ENCODE measurements at regions not wholly inside any gene's neighbourhood (a gene's known extent, or its start where the extent isn't known, plus 50 kb on each side); places are given as distances from the start of the nearest gene placed in this dataset.
A peak's percentile ranks its signal among the peaks of the same experiment; 100 is the strongest.

GRCh38 chr12:38144049-38144448 lies 172.5 kb upstream of the ALG10B start:
- H3K4me3 ChIP-seq (ENCODE audit: low read depth, low read length), result no peak overlapping the region
- no peak overlapping the region for H3K23ac ChIP-seq (ENCODE audit: low read length)
- WGBS (ENCODE audit: extremely low coverage, insufficient coverage, insufficient read length), result no CpG with 5 or more reads among the region's 4 CpGs
- no peak overlapping the region for H2AFZ ChIP-seq (ENCODE audit: insufficient read depth, low read length, poor library complexity)
- no peak overlapping the region for H4K12ac ChIP-seq (ENCODE audit: low read depth, low read length)
- no peak overlapping the region for H3K27ac ChIP-seq (ENCODE audit: low read depth, low read length)
- H3K4me1 ChIP-seq (ENCODE audit: control insufficient read depth in 1 of 2, insufficient read depth in 2 of 2, low read length in 2 of 2), result no peaks in the 10 kb centered on the region
- DNase-seq, result no peak
- H2BK5ac ChIP-seq (ENCODE audit: low read depth, low read length, poor library complexity), result no peak overlapping the region
- H2AK5ac ChIP-seq (ENCODE audit: low read length), result no peak overlapping the region
- H3K14ac ChIP-seq (ENCODE audit: low read length), result no peak overlapping the region
- no peak overlapping the region for H4K8ac ChIP-seq (ENCODE audit: low read depth, low read length)
- no peak overlapping the region for H2BK120ac ChIP-seq (ENCODE audit: insufficient read depth, low read length, poor library complexity)
- H3K27me3 ChIP-seq (ENCODE audit: insufficient read depth, low read length), result no peaks in the 10 kb centered on the region
- H3K4ac ChIP-seq (ENCODE audit: low read depth, low read length), result no peak overlapping the region
- H3K36me3 ChIP-seq (ENCODE audit: control insufficient read depth in 1 of 2, insufficient read depth in 2 of 2, low read length in 2 of 2), result no peaks in the 10 kb centered on the region
- peaks cover 53% of the 10 kb centered on the region for H3K9me3 ChIP-seq (ENCODE audit: insufficient read depth, low read depth, low read length)
- H3K4me2 ChIP-seq (ENCODE audit: low read length), result no peak overlapping the region
- H3K18ac ChIP-seq (ENCODE audit: low read length), result no peak overlapping the region
- no peaks in the 10 kb centered on the region for H3K79me1 ChIP-seq (ENCODE audit: low read length)
- no peaks in the 10 kb centered on the region for H3K79me2 ChIP-seq (ENCODE audit: control insufficient read depth, insufficient read depth, low read length, poor library complexity)
- no peak overlapping the region for H2BK12ac ChIP-seq (ENCODE audit: low read length)
- H3K9ac ChIP-seq (ENCODE audit: low read length), result no peak overlapping the region
- H4K91ac ChIP-seq (ENCODE audit: low read depth, low read length), result no peak overlapping the region

- no peaks in the 10 kb centered on the region for H3K4me1 ChIP-seq (ENCODE audit: control insufficient read depth in 1 of 2, insufficient read depth in 2 of 2, low read length in 2 of 2)
- no peak overlapping the region for H2BK5ac ChIP-seq (ENCODE audit: low read depth, low read length, poor library complexity)
- H2AK5ac ChIP-seq (ENCODE audit: low read length), result no peak overlapping the region
- H3K79me2 ChIP-seq (ENCODE audit: control insufficient read depth, insufficient read depth, low read length, poor library complexity), result no peaks in the 10 kb centered on the region
- no peak overlapping the region for H2BK12ac ChIP-seq (ENCODE audit: low read length)
- no peak overlapping the region for H4K12ac ChIP-seq (ENCODE audit: low read depth, low read length)
- WGBS (ENCODE audit: extremely low coverage, insufficient coverage, insufficient read length), result no CpG with 5 or more reads among the region's 17 CpGs
- no peak overlapping the region for H3K4me3 ChIP-seq (ENCODE audit: low read depth, low read length)
- no peak overlapping the region for H2BK120ac ChIP-seq (ENCODE audit: insufficient read depth, low read length, poor library complexity)
- no peaks in the 10 kb centered on the region for H3K27me3 ChIP-seq (ENCODE audit: insufficient read depth, low read length)
- H4K8ac ChIP-seq (ENCODE audit: low read depth, low read length), result no peak overlapping the region
- H3K18ac ChIP-seq (ENCODE audit: low read length), result no peak overlapping the region
- no peak overlapping the region for H2AFZ ChIP-seq (ENCODE audit: insufficient read depth, low read length, poor library complexity)
- no peak overlapping the region for H4K91ac ChIP-seq (ENCODE audit: low read depth, low read length)
- no peak overlapping the region for H3K4ac ChIP-seq (ENCODE audit: low read depth, low read length)
- H3K9me3 ChIP-seq (ENCODE audit: insufficient read depth, low read depth, low read length), result peaks cover 60% of the 10 kb centered on the region
- no peak overlapping the region for H3K27ac ChIP-seq (ENCODE audit: low read depth, low read length)
- H3K14ac ChIP-seq (ENCODE audit: low read length), result no peak overlapping the region
- no peaks in the 10 kb centered on the region for H3K79me1 ChIP-seq (ENCODE audit: low read length)
- H3K23ac ChIP-seq (ENCODE audit: low read length), result no peak overlapping the region
- no peaks in the 10 kb centered on the region for H3K36me3 ChIP-seq (ENCODE audit: control insufficient read depth in 1 of 2, insufficient read depth in 2 of 2, low read length in 2 of 2)
- no peak overlapping the region for H3K9ac ChIP-seq (ENCODE audit: low read length)
- no peak overlapping the region for H3K4me2 ChIP-seq (ENCODE audit: low read length)
- DNase-seq, result no peak
Measured at GRCh38 chr12:38144601-38145436, 171.8 kb upstream of the ALG10B start.

- Histone ChIP-seq H2BK12ac (ENCODE audit: low read length) (no peak overlapping the region), H3K79me1 (ENCODE audit: low read length) (no peaks in the 10 kb centered on the region), H3K79me2 (ENCODE audit: control insufficient read depth, insufficient read depth, low read length, poor library complexity) (no peaks in the 10 kb centered on the region), H3K9ac (ENCODE audit: low read length) (no peak overlapping the region), H2BK5ac (ENCODE audit: low read depth, low read length, poor library complexity) (no peak overlapping the region), H3K14ac (ENCODE audit: low read length) (no peak overlapping the region), H2BK120ac (ENCODE audit: insufficient read depth, low read length, poor library complexity) (no peak overlapping the region), H3K4me1 (ENCODE audit: control insufficient read depth in 1 of 2, insufficient read depth in 2 of 2, low read length in 2 of 2) (no peaks in the 10 kb centered on the region), H2AFZ (ENCODE audit: insufficient read depth, low read length, poor library complexity) (no peak overlapping the region), H3K4me3 (ENCODE audit: low read depth, low read length) (peak overlapping the region; percentile 34), H3K9me3 (ENCODE audit: insufficient read depth, low read depth, low read length) (peaks cover 79% of the 10 kb centered on the region), H3K4ac (ENCODE audit: low read depth, low read length) (no peak overlapping the region), H4K91ac (ENCODE audit: low read depth, low read length) (no peak overlapping the region), H3K23ac (ENCODE audit: low read length) (no peak overlapping the region), H4K12ac (ENCODE audit: low read depth, low read length) (no peak overlapping the region), H3K27ac (ENCODE audit: low read depth, low read length) (no peak overlapping the region), H2AK5ac (ENCODE audit: low read length) (no peak overlapping the region), H4K8ac (ENCODE audit: low read depth, low read length) (no peak overlapping the region), H3K4me2 (ENCODE audit: low read length) (no peak overlapping the region), H3K36me3 (ENCODE audit: control insufficient read depth in 1 of 2, insufficient read depth in 2 of 2, low read length in 2 of 2) (no peaks in the 10 kb centered on the region), H3K18ac (ENCODE audit: low read length) (no peak overlapping the region), H3K27me3 (ENCODE audit: insufficient read depth, low read length) (no peaks in the 10 kb centered on the region)
- no CpG with 5 or more reads among the region's 14 CpGs for WGBS (ENCODE audit: extremely low coverage, insufficient coverage, insufficient read length)
- peak; percentile 96 to 97 for DNase-seq
Measured at GRCh38 chr12:38149395-38150073, 167.0 kb upstream of the ALG10B start.

GRCh38 chr12:38151991-38152700 lies 164.4 kb upstream of the ALG10B start:
- no peaks in the 10 kb centered on the region for H3K79me1 ChIP-seq (ENCODE audit: low read length)
- peaks cover 86% of the 10 kb centered on the region for H3K9me3 ChIP-seq (ENCODE audit: insufficient read depth, low read depth, low read length)
- no peak overlapping the region for H4K12ac ChIP-seq (ENCODE audit: low read depth, low read length)
- no peak overlapping the region for H2BK12ac ChIP-seq (ENCODE audit: low read length)
- no peaks in the 10 kb centered on the region for H3K79me2 ChIP-seq (ENCODE audit: control insufficient read depth, insufficient read depth, low read length, poor library complexity)
- H3K23ac ChIP-seq (ENCODE audit: low read length), result no peak overlapping the region
- H2AFZ ChIP-seq (ENCODE audit: insufficient read depth, low read length, poor library complexity), result no peak overlapping the region
- H3K18ac ChIP-seq (ENCODE audit: low read length), result no peak overlapping the region
- no peak overlapping the region for H2AK5ac ChIP-seq (ENCODE audit: low read length)
- no peak overlapping the region for H3K4me3 ChIP-seq (ENCODE audit: low read depth, low read length)
- no peak overlapping the region for H2BK120ac ChIP-seq (ENCODE audit: insufficient read depth, low read length, poor library complexity)
- no peak overlapping the region for H4K8ac ChIP-seq (ENCODE audit: low read depth, low read length)
- no peak overlapping the region for H3K4ac ChIP-seq (ENCODE audit: low read depth, low read length)
- H3K4me2 ChIP-seq (ENCODE audit: low read length), result no peak overlapping the region
- no peak overlapping the region for H3K27ac ChIP-seq (ENCODE audit: low read depth, low read length)
- no CpG with 5 or more reads among the region's 39 CpGs for WGBS (ENCODE audit: extremely low coverage, insufficient coverage, insufficient read length)
- H3K36me3 ChIP-seq (ENCODE audit: control insufficient read depth in 1 of 2, insufficient read depth in 2 of 2, low read length in 2 of 2), result no peaks in the 10 kb centered on the region
- no peak overlapping the region for H3K9ac ChIP-seq (ENCODE audit: low read length)
- H3K14ac ChIP-seq (ENCODE audit: low read length), result no peak overlapping the region
- no peak overlapping the region for H2BK5ac ChIP-seq (ENCODE audit: low read depth, low read length, poor library complexity)
- DNase-seq, result no peak
- H4K91ac ChIP-seq (ENCODE audit: low read depth, low read length), result no peak overlapping the region
- no peaks in the 10 kb centered on the region for H3K27me3 ChIP-seq (ENCODE audit: insufficient read depth, low read length)
- H3K4me1 ChIP-seq (ENCODE audit: control insufficient read depth in 1 of 2, insufficient read depth in 2 of 2, low read length in 2 of 2), result no peaks in the 10 kb centered on the region

Data from trophoblast cell (in vitro differentiated cells and primary cell).